DND-41 (cell line): ENCODE measurements at regions not wholly inside any gene's neighbourhood (a gene's known extent, or its start where the extent isn't known, plus 50 kb on each side); places are given as distances from the start of the nearest gene placed in this dataset.

ENCODE experiments used
- ATAC-seq: fragments of 200-7000 bp; cut with Tn5 transposase; 3 replicates; pipeline ENCODE4 v1.9.1; 2021; ENCODE audit warnings: low read depth; ENCODE audit not compliant: insufficient read depth
- DNase-seq: peaks from one replicate; pipeline ENCODE4 v3.0.0-alpha.2; 2020
- H2AFZ ChIP-seq: 2 replicates; pipeline ENCODE4 v1.6.0; 2012; ENCODE audit warnings: low read depth, low read length
- H3K27ac ChIP-seq: 2 replicates; pipeline ENCODE4 v1.5.1; 2012; ENCODE audit warnings: low read length, inconsistent platforms
- H3K27me3 ChIP-seq: fragments of 200-600 bp; sonication (generic); 2 replicates; pipeline ENCODE4 v1.6.0; 2012; ENCODE audit warnings: low read length, mild to moderate bottlenecking, inconsistent platforms; ENCODE audit not compliant: insufficient read depth, poor library complexity
- H3K36me3 ChIP-seq: 2 replicates; pipeline ENCODE4 v1.5.1; 2012; ENCODE audit warnings: low read length, inconsistent platforms; ENCODE audit not compliant: insufficient read depth
- H3K4me1 ChIP-seq: 2 replicates; pipeline ENCODE4 v1.5.1; 2012; ENCODE audit warnings: mild to moderate bottlenecking, low read length; ENCODE audit not compliant: insufficient read depth
- H3K4me2 ChIP-seq: 2 replicates; pipeline ENCODE4 v1.6.0; 2012; ENCODE audit warnings: mild to moderate bottlenecking, moderate library complexity, low read length, inconsistent platforms; ENCODE audit not compliant: insufficient read depth
- H3K4me3 ChIP-seq, 2 experiments: fragments of 200-600 bp in 1 of 2; shearing (Covaris generic) in 1 of 2; 2 replicates each; pipeline ENCODE4 v1.5.1; 2012 to 2016; ENCODE audit warnings: inconsistent platforms in 2 of 2, low read length in 2 of 2, mild to moderate bottlenecking in 2 of 2, low read depth in 1 of 2, moderate library complexity in 1 of 2
- H3K79me2 ChIP-seq: 2 replicates; pipeline ENCODE4 v1.6.0; 2012; ENCODE audit warnings: low read length, inconsistent platforms; ENCODE audit not compliant: insufficient read depth
- H3K9ac ChIP-seq: 2 replicates; pipeline ENCODE4 v1.6.0; 2012; ENCODE audit warnings: low read depth, mild to moderate bottlenecking, inconsistent platforms, low read length, moderate library complexity
- H3K9me3 ChIP-seq: 2 replicates; pipeline ENCODE4 v1.5.1; 2012; ENCODE audit warnings: low read length, moderate library complexity, mild to moderate bottlenecking, inconsistent platforms; ENCODE audit not compliant: insufficient read depth, severe bottlenecking
- H4K20me1 ChIP-seq: 2 replicates; pipeline ENCODE4 v1.6.0; 2012; ENCODE audit warnings: low read length; ENCODE audit not compliant: insufficient read depth
- EZH2 ChIP-seq: IDR thresholded peaks from 3 replicates; pipeline ENCODE4 v1.6.1; 2012; ENCODE audit warnings: borderline replicate concordance, low read depth, mild to moderate bottlenecking, moderate library complexity, low read length, inconsistent platforms; ENCODE audit not compliant: severe bottlenecking
- TF ChIP-seq, protein P1 (sequence below): IDR thresholded peaks from 2 replicates; pipeline ENCODE4 v1.5.1; 2012; ENCODE audit warnings: borderline replicate concordance, low read length, moderate library complexity, mild to moderate bottlenecking; ENCODE audit not compliant: poor library complexity, severe bottlenecking; ENCODE audit errors: extremely low read depth

DNA sequence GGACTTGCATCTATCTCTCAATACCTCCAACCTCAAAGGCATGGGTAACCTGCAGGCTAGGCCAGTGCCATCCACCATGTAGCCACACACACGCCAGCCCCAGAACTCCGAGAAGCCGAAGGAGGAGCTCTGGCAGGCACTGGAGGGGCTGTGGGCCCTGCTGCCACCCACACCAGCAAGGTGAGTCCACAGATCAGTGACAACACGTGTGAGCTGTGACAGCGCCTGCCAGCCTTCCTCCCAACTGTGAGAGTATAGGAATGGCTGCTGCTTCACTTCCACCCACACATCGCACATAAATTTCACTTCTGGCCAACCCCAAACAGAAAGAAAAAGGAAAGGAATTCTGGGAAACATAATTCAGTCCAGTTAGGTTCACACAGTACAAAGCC, 422.6 kb downstream of the BCOR start:
- no peaks in the 10 kb centered on the region for H3K36me3 ChIP-seq
- no peak overlapping the region for H3K4me2 ChIP-seq
- H3K9ac ChIP-seq = no peak overlapping the region
- no peak for ATAC-seq
- H3K27ac ChIP-seq = no peak overlapping the region
- H2AFZ ChIP-seq = no peak overlapping the region
- no peaks in the 10 kb centered on the region for H3K4me1 ChIP-seq
- H3K4me3 ChIP-seq = no peak overlapping the region
- H3K79me2 ChIP-seq = no peaks in the 10 kb centered on the region
- H3K9me3 ChIP-seq = no peaks in the 10 kb centered on the region
- H4K20me1 ChIP-seq = no peaks in the 10 kb centered on the region
- no peak for TF ChIP-seq EZH2
- TF ChIP-seq, protein P1, sequence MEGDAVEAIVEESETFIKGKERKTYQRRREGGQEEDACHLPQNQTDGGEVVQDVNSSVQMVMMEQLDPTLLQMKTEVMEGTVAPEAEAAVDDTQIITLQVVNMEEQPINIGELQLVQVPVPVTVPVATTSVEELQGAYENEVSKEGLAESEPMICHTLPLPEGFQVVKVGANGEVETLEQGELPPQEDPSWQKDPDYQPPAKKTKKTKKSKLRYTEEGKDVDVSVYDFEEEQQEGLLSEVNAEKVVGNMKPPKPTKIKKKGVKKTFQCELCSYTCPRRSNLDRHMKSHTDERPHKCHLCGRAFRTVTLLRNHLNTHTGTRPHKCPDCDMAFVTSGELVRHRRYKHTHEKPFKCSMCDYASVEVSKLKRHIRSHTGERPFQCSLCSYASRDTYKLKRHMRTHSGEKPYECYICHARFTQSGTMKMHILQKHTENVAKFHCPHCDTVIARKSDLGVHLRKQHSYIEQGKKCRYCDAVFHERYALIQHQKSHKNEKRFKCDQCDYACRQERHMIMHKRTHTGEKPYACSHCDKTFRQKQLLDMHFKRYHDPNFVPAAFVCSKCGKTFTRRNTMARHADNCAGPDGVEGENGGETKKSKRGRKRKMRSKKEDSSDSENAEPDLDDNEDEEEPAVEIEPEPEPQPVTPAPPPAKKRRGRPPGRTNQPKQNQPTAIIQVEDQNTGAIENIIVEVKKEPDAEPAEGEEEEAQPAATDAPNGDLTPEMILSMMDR = no peak
- no peak for DNase-seq
- no peaks in the 10 kb centered on the region for H3K27me3 ChIP-seq

DNA sequence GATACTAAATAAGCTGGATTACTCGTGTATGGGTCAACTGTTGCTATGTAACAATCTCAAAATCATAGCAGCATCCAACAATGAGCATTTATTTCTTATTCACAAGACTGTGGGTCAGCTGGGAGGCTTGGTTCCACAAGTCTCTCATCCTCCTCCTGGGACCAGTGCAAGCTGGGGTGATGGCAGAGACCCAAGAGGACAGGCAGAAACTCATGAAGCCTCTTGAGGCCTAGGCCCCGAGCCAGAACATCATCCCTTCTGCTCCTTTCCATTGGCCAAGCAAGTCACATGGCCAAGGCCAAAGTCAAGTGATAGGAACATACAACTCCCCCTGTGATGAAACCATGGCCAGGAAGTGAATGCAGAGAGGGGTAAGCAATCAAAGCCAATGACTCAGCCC, 422.1 kb downstream of the BCOR start:
- Histone ChIP-seq H3K4me1 (no peaks in the 10 kb centered on the region), H3K27me3 (no peaks in the 10 kb centered on the region), H3K9me3 (no peaks in the 10 kb centered on the region), H3K4me2 (no peak overlapping the region), H3K36me3 (no peaks in the 10 kb centered on the region), H3K9ac (no peak overlapping the region), H3K79me2 (no peaks in the 10 kb centered on the region), H3K4me3 (no peak overlapping the region), H3K27ac (no peak overlapping the region), H2AFZ (no peak overlapping the region), H4K20me1 (no peaks in the 10 kb centered on the region)
- no peak for ATAC-seq
- DNase-seq = no peak
- TF ChIP-seq, protein P1 = no peak
- TF ChIP-seq EZH2 = no peak

DNA sequence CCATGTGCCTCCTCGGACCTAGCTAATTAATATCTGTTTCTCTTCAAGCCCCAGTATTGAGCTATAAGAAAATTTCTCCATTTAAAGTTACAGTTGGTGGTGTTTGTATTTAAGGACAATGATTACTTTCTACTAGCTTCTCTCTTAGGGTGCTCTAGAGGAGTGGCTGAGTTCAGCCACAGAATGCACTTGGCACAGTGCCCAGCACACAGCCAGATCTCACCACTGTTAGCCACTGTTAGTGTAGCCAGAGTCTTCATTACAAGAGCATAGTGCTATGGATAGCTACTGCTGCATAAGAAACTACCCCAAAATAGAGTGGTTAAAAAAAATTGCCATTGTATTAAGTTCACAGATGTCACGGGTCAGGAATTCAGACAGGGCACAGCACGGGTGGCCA, 421.3 kb downstream of the BCOR start:
- no peaks in the 10 kb centered on the region for H3K27me3 ChIP-seq
- no peak overlapping the region for H3K4me2 ChIP-seq
- no peak for ATAC-seq
- H2AFZ ChIP-seq = no peak overlapping the region
- H3K4me3 ChIP-seq = no peak overlapping the region
- H3K36me3 ChIP-seq = no peaks in the 10 kb centered on the region
- no peaks in the 10 kb centered on the region for H3K4me1 ChIP-seq
- H3K9me3 ChIP-seq = no peaks in the 10 kb centered on the region
- no peak for DNase-seq
- H3K27ac ChIP-seq = no peak overlapping the region
- no peaks in the 10 kb centered on the region for H3K79me2 ChIP-seq
- TF ChIP-seq, protein P1 = no peak
- no peak for TF ChIP-seq EZH2
- no peak overlapping the region for H3K9ac ChIP-seq
- H4K20me1 ChIP-seq = no peaks in the 10 kb centered on the region

DNA sequence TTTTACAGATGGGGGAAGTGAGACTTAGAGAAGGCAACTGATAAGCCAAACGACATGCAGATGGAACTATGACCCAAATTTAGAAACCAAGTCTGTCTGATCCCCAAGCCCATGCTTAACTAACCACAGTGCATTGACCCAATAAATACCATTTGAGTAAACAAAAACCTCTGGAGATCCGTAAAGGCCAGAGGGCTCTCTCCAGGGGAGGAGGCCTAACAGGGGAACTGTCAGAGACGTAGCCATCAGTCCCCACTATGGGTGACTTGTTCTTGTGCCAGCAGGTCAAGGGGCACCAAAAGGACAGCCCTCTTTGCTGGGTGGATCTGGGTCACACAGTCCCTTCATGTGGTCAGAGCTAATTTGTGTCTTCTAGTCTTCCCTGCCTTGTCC, 420.2 kb downstream of the BCOR start:
- no peak for ATAC-seq
- H4K20me1 ChIP-seq = no peaks in the 10 kb centered on the region
- no peaks in the 10 kb centered on the region for H3K9me3 ChIP-seq
- no peak overlapping the region for H2AFZ ChIP-seq
- H3K4me1 ChIP-seq = no peaks in the 10 kb centered on the region
- H3K4me3 ChIP-seq = no peak overlapping the region
- H3K9ac ChIP-seq = no peak overlapping the region
- H3K36me3 ChIP-seq = no peaks in the 10 kb centered on the region
- TF ChIP-seq EZH2 = no peak
- TF ChIP-seq, protein P1 = no peak
- no peaks in the 10 kb centered on the region for H3K79me2 ChIP-seq
- H3K27me3 ChIP-seq = no peaks in the 10 kb centered on the region
- H3K4me2 ChIP-seq = no peak overlapping the region
- DNase-seq = no peak
- no peak overlapping the region for H3K27ac ChIP-seq
